ENCODE measurements at regions not wholly inside any gene's neighbourhood (a gene's known extent, or its start where the extent isn't known, plus 50 kb on each side); places are given as distances from the start of the nearest gene placed in this dataset.
"Not testable (repeated sequence)": the region's sequence is repeated elsewhere in the genome, so short reads cannot be mapped to it uniquely, and the experiment has no call there.

DNA sequence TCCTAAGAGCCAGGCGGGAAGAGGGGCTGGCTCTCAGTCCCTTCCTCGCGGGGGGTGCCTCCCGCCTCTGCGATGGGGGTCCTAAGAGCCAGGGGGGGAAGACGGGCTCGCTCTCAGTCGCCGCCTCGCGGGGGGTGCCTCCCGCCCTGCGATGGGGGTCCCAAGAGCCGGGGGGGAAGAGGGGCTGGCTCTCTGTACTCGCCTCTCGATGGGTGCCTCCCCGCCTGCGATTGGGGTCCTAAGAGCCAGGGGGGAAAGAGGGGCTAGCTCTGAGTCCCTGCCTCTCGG lies 2326.1 kb upstream of the PCDH20 start:
- H3K4me1 ChIP-seq (ENCODE audit: control insufficient read depth in 3 of 3, insufficient read depth in 2 of 3, low read depth in 1 of 3, low read length in 2 of 3); H3K27me3 ChIP-seq (ENCODE audit: control insufficient read depth in 3 of 3, insufficient read depth in 3 of 3, low read length in 3 of 3); FAIRE-seq; H3K27ac ChIP-seq (ENCODE audit: low read depth in 1 of 3, low read length in 2 of 3); DNase-seq; H3K36me3 ChIP-seq (ENCODE audit: control insufficient read depth in 3 of 3, insufficient read depth in 2 of 3, low read depth in 1 of 3, low read length in 3 of 3); H3K4me3 ChIP-seq (ENCODE audit: low read depth in 1 of 3, low read length in 3 of 3): not testable (repeated sequence)
- peaks cover 0 to 37% of the 10 kb centered on the region in 2 donors for H3K9me3 ChIP-seq (ENCODE audit: control insufficient read depth in 2 of 2, insufficient read depth in 1 of 2, low read depth in 1 of 2, low read length in 1 of 2)
- WGBS, 3 donors, result 95 to 97% (median 96%) methylated on average over 10 to 19 of the region's 19 CpGs

DNA sequence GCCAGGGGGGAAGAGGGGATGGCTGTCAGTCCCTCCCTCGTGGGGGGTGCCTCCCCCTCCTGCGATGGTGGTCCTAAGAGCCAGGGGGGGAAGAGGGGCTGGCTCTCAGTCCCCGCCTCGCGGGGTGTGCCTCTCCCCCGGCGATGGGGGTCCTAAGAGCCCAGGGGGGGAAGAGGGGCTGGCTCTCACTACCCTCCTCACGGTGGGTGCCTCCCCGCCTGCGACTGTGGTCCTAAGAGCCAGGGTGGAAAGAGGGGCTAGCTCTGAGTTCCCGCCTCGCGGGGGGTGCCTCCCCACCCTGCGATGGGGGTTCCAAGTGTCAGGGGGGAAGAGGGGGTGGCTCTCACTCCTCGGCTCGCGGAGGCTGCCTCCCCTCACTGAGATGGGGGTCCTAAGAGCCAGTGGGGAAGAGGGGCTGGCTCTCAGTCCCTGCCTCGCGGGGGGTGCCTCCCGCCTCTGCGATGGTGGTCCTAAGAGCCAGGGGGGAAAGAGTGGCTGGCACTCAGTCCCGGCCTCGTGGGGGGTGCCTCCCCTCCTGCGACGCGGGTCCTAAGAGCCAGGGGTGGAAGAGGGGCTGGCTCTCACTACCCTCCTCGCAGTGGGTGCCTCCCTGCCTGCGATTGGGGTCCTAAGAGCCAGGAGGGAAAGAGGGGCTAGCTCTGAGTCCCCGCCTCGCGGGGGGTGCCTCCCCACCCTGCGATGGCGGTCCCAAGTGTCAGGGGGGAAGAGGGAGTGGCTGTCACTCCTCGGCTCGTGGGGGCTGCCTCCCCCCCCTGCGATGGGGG lies 2325.6 kb upstream of the PCDH20 start:
- Histone ChIP-seq H3K4me1 (ENCODE audit: control insufficient read depth in 3 of 3, insufficient read depth in 2 of 3, low read depth in 1 of 3, low read length in 2 of 3) (no peaks in the 10 kb centered on the region), H3K27ac (ENCODE audit: low read depth in 1 of 3, low read length in 2 of 3) (no peak overlapping the region), H3K9me3 (ENCODE audit: control insufficient read depth in 2 of 2, insufficient read depth in 1 of 2, low read depth in 1 of 2, low read length in 1 of 2) (peaks cover 0 to 37% of the 10 kb centered on the region in 2 donors), H3K4me3 (ENCODE audit: low read depth in 1 of 3, low read length in 3 of 3) (no peak overlapping the region), H3K36me3 (ENCODE audit: control insufficient read depth in 3 of 3, insufficient read depth in 2 of 3, low read depth in 1 of 3, low read length in 3 of 3) (no peaks in the 10 kb centered on the region), H3K27me3 (ENCODE audit: control insufficient read depth in 3 of 3, insufficient read depth in 3 of 3, low read length in 3 of 3) (no peaks in the 10 kb centered on the region)
- DNase-seq (no peak), FAIRE-seq (no peak)
- 90 to 95% (median 92%) methylated on average over 22 to 35 of the region's 36 CpGs for WGBS, 3 donors

DNA sequence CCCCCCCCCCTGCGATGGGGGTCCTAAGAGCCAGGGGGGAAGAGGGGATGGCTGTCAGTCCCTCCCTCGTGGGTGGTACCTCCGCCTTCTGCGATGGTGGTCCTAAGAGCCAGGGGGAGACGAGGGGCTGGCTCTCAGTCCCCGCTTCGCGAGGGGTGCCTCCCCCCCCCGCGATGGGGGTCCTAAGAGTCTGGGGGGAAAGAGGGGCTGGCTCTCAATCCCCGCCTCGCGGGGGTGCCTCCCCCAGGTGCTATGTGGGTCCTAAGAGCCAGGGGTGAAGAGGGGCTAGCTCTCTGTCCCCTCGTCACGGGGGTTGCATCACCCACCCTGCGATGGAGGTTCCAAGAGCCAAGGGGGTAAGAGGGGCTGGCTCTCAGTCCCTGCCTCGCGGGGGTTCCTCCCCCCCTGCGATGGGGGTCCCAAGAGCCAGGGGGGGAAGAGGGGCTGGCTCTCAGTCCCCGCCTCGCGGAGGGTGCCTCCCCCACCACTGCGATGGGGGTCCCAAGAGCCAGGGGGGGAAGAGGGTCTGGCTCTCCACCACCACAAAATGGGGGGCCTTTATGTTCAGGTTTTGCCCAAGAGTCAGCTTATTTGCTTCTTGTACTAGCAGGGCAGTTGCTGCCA lies 2323.6 kb upstream of the PCDH20 start:
- not testable (repeated sequence) for H3K27ac ChIP-seq (ENCODE audit: low read depth in 1 of 3, low read length in 2 of 3); DNase-seq; H3K36me3 ChIP-seq (ENCODE audit: control insufficient read depth in 3 of 3, insufficient read depth in 2 of 3, low read depth in 1 of 3, low read length in 3 of 3); H3K27me3 ChIP-seq (ENCODE audit: control insufficient read depth in 3 of 3, insufficient read depth in 3 of 3, low read length in 3 of 3); H3K4me3 ChIP-seq (ENCODE audit: low read depth in 1 of 3, low read length in 3 of 3); H3K4me1 ChIP-seq (ENCODE audit: control insufficient read depth in 3 of 3, insufficient read depth in 2 of 3, low read depth in 1 of 3, low read length in 2 of 3); FAIRE-seq
- 94 to 97% (median 96%) methylated on average over 17 to 23 of the region's 23 CpGs for WGBS, 3 donors
- peaks cover 0 to 37% of the 10 kb centered on the region in 2 donors for H3K9me3 ChIP-seq (ENCODE audit: control insufficient read depth in 2 of 2, insufficient read depth in 1 of 2, low read depth in 1 of 2, low read length in 1 of 2)

DNA sequence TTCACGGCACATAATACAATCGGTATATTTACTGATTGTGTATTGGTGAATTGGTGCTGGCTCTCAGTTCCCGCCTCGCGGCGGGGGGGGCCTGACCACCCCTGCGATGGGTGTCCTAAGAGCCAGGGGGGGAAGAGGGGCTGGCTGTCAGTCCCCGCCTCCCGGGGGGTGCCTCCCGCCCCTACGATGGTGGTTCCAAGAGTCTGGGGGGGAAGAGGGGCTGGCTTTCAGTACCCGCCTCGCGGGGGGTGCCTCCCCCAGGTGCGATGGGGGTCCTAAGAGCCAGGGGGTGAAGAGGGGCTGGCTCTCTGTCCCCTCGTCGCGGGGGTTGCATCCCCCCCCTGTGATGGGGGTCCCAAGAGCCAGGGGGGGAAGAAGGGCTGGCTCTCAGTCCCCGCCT lies 2321.8 kb upstream of the PCDH20 start:
- Histone ChIP-seq H3K4me3 (ENCODE audit: low read depth in 1 of 3, low read length in 3 of 3) (no peak overlapping the region), H3K36me3 (ENCODE audit: control insufficient read depth in 3 of 3, insufficient read depth in 2 of 3, low read depth in 1 of 3, low read length in 3 of 3) (no peaks in the 10 kb centered on the region), H3K27ac (ENCODE audit: low read depth in 1 of 3, low read length in 2 of 3) (no peak overlapping the region), H3K27me3 (ENCODE audit: control insufficient read depth in 3 of 3, insufficient read depth in 3 of 3, low read length in 3 of 3) (no peaks in the 10 kb centered on the region), H3K9me3 (ENCODE audit: control insufficient read depth in 2 of 2, insufficient read depth in 1 of 2, low read depth in 1 of 2, low read length in 1 of 2) (peaks cover 0 to 42% of the 10 kb centered on the region in 2 donors), H3K4me1 (ENCODE audit: control insufficient read depth in 3 of 3, insufficient read depth in 2 of 3, low read depth in 1 of 3, low read length in 2 of 3) (peaks cover 0 to 4% (median 0%) of the 10 kb centered on the region in 3 donors)
- DNase-seq (no peak), FAIRE-seq (no peak)
- WGBS, 3 donors, result 89 to 95% (median 94%) methylated on average over 14 to 19 of the region's 19 CpGs

DNA sequence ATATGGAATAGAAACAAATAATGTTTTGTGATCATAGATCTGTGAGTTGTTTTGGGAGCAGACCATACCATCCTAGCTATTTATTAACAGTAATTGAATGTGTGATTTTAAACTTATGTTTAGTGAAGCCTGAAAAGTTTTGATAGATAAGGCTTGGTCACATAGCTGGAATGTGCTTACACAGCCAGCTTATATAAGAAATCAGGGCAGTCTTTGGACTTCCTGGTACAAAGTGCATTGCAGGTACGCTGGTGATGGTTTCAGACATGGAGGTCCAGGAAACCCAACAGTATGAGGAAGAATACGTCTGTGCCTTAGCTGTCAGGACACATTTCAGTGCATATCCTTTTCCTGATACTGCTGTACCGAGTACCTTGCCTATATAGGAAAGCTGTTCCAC lies 2316.2 kb upstream of the PCDH20 start:
- 21 to 42% (median 31%) methylated on average over 3 of the region's 3 CpGs for WGBS, 3 donors
- no peaks in the 10 kb centered on the region for H3K27me3 ChIP-seq (ENCODE audit: control insufficient read depth in 3 of 3, insufficient read depth in 3 of 3, low read length in 3 of 3)
- peaks cover 0 to 6% of the 10 kb centered on the region in 2 donors for H3K9me3 ChIP-seq (ENCODE audit: control insufficient read depth in 2 of 2, insufficient read depth in 1 of 2, low read depth in 1 of 2, low read length in 1 of 2)
- H3K27ac ChIP-seq (ENCODE audit: low read depth in 1 of 3, low read length in 2 of 3), result peak overlapping the region in 2 of 3 donors; percentile 51 to 55
- H3K4me3 ChIP-seq (ENCODE audit: low read depth in 1 of 3, low read length in 3 of 3), result no peak overlapping the region
- no peaks in the 10 kb centered on the region for H3K36me3 ChIP-seq (ENCODE audit: control insufficient read depth in 3 of 3, insufficient read depth in 2 of 3, low read depth in 1 of 3, low read length in 3 of 3)
- DNase-seq (peak; percentile 74 to 83), FAIRE-seq (no peak)
- peaks cover 0 to 10% (median 0%) of the 10 kb centered on the region in 3 donors for H3K4me1 ChIP-seq (ENCODE audit: control insufficient read depth in 3 of 3, insufficient read depth in 2 of 3, low read depth in 1 of 3, low read length in 2 of 3)

DNA sequence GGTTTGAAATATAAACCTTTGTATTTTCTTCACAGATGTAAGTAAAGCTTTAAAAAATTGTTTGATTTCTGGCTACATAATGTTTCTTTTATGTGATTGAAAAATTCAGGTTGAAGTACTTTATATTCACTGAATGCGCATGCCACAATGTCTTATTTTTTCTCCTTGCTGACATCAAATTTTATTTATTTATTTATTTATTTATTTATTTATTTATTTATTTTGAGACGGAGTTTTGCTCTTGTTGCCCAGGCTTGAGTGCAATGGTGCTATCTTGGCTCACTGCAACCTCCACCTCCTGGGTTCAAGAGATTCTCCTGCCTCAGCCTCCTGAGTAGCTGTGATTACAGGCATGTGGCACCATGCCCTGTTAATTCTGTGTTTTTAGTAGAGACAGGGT lies 2296.5 kb upstream of the PCDH20 start:
- not testable (repeated sequence) for H3K27ac ChIP-seq (ENCODE audit: low read depth in 1 of 3, low read length in 2 of 3); H3K4me1 ChIP-seq (ENCODE audit: control insufficient read depth in 3 of 3, insufficient read depth in 2 of 3, low read depth in 1 of 3, low read length in 2 of 3); DNase-seq; H3K27me3 ChIP-seq (ENCODE audit: control insufficient read depth in 3 of 3, insufficient read depth in 3 of 3, low read length in 3 of 3); FAIRE-seq; H3K4me3 ChIP-seq (ENCODE audit: low read depth in 1 of 3, low read length in 3 of 3); H3K9me3 ChIP-seq (ENCODE audit: control insufficient read depth in 2 of 2, insufficient read depth in 1 of 2, low read depth in 1 of 2, low read length in 1 of 2); H3K36me3 ChIP-seq (ENCODE audit: control insufficient read depth in 3 of 3, insufficient read depth in 2 of 3, low read depth in 1 of 3, low read length in 3 of 3)
- 77 to 93% (median 89%) methylated on average over 2 of the region's 2 CpGs for WGBS, 3 donors

DNA sequence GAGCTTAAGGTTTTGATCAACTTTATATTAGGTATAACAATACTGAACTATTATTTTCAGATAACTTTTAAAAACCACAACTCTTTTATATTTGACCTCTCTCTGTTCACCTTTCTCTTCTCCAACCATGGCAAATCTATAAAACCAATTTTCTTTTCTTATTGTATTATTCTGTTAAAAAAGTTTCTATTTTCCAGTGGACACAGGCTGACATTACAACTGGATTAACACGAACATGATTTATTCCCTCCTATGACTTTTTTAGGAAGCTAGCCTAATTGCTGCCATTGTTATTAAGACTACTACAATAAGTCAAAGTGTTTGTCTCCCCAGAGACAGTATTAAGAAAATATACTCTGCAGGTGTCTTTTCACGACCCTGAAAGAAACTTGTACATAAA lies 2291.1 kb upstream of the PCDH20 start:
- WGBS, 3 donors, result 42 to 55% (median 44%) methylated on average over 2 of the region's 2 CpGs
- H3K4me1 ChIP-seq (ENCODE audit: control insufficient read depth in 3 of 3, insufficient read depth in 2 of 3, low read depth in 1 of 3, low read length in 2 of 3), result no peaks in the 10 kb centered on the region
- H3K27me3 ChIP-seq (ENCODE audit: control insufficient read depth in 3 of 3, insufficient read depth in 3 of 3, low read length in 3 of 3), result no peaks in the 10 kb centered on the region
- FAIRE-seq (no peak), DNase-seq (no peak)
- no peaks in the 10 kb centered on the region for H3K9me3 ChIP-seq (ENCODE audit: control insufficient read depth in 2 of 2, insufficient read depth in 1 of 2, low read depth in 1 of 2, low read length in 1 of 2)
- H3K27ac ChIP-seq (ENCODE audit: low read depth in 1 of 3, low read length in 2 of 3), result no peak overlapping the region
- no peaks in the 10 kb centered on the region for H3K36me3 ChIP-seq (ENCODE audit: control insufficient read depth in 3 of 3, insufficient read depth in 2 of 3, low read depth in 1 of 3, low read length in 3 of 3)
- no peak overlapping the region for H3K4me3 ChIP-seq (ENCODE audit: low read depth in 1 of 3, low read length in 3 of 3)

DNA sequence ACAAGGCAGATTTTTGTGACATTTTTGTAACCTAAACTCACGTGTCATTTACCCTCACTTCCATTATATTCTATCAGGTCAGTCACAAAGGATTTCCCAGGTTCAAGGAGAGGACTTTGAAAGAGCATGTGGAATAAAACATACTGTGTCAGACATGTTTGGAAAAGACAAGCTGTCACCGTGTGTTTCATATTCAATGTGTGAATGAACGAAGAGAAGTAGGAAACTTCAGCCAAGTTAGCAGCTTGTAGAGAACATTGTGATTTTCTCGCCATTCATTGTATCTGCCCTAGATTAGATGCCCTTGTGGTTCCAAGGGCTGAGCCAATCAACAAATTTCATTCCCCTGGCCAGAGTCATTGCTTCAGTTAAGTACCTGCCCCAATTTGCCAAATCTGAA lies 2288.9 kb upstream of the PCDH20 start:
- no peak overlapping the region for H3K27ac ChIP-seq (ENCODE audit: low read depth in 1 of 3, low read length in 2 of 3)
- no peaks in the 10 kb centered on the region for H3K4me1 ChIP-seq (ENCODE audit: control insufficient read depth in 3 of 3, insufficient read depth in 2 of 3, low read depth in 1 of 3, low read length in 2 of 3)
- no peaks in the 10 kb centered on the region for H3K36me3 ChIP-seq (ENCODE audit: control insufficient read depth in 3 of 3, insufficient read depth in 2 of 3, low read depth in 1 of 3, low read length in 3 of 3)
- DNase-seq, result no peak
- H3K4me3 ChIP-seq (ENCODE audit: low read depth in 1 of 3, low read length in 3 of 3), result no peak overlapping the region
- no peak for FAIRE-seq
- H3K27me3 ChIP-seq (ENCODE audit: control insufficient read depth in 3 of 3, insufficient read depth in 3 of 3, low read length in 3 of 3), result no peaks in the 10 kb centered on the region
- H3K9me3 ChIP-seq (ENCODE audit: control insufficient read depth in 2 of 2, insufficient read depth in 1 of 2, low read depth in 1 of 2, low read length in 1 of 2), result peaks cover 0 to 4% of the 10 kb centered on the region in 2 donors
- WGBS, 3 donors, result 72 to 80% (median 79%) methylated on average over 4 of the region's 4 CpGs
